ENCODE measurements at regions not wholly inside any gene's neighbourhood (a gene's known extent, or its start where the extent isn't known, plus 50 kb on each side); places are given as distances from the start of the nearest gene placed in this dataset.

DNA sequence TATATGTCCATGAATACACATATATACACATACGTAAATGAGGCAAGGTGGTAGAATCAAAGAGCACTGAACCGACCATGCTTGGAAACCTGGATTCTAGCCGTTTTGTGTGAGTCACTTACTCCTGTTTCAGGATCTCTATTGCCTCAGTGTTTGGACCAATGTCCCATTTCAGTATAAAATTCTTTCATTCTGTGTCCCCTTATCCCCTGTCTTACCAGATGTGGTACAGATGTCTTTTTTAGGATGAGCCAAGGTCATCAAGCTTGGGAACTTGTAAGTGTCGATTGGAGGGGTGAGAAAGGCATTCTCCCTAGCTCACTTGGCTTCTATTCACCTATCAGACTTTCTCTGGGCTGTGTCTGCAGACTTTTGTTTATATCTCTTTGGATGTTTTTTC lies 139.9 kb upstream of the CHL1 start:
- DNase-seq (no peak), ATAC-seq (no peak)
- Mint-ChIP-seq H3K27me3 (ENCODE audit: low read depth) (peaks cover 5% of the 10 kb centered on the region), H3K36me3 (ENCODE audit: insufficient read depth) (no peaks in the 10 kb centered on the region), H3K4me3 (no peak overlapping the region), H3K4me1 (ENCODE audit: low read depth) (no peaks in the 10 kb centered on the region), H3K9me3 (peaks cover under 1% of the 10 kb centered on the region)

DNA sequence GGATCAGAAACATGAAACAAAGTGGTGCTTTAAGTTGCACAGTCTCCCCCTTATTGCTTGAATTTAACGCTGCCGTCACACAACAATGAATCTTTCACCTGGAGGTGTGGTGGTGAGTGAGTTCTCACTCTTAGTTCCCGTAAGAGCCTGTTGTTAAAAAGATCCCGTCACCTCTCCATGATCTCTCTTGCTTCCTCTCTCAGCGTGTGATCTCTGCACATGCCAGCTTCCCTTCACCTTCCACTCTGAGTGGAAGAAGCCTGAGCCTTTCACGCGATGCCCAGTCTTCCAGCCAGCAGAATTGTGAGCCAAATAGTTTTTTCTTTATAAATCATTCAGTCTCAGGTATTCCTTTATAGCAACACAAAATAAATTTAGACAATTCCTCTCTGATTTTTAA lies 136.7 kb upstream of the CHL1 start:
- Mint-ChIP-seq H3K4me3 (no peak overlapping the region), H3K9me3 (no peaks in the 10 kb centered on the region), H3K27me3 (ENCODE audit: low read depth) (peaks cover 13% of the 10 kb centered on the region), H3K36me3 (ENCODE audit: insufficient read depth) (no peaks in the 10 kb centered on the region), H3K4me1 (ENCODE audit: low read depth) (no peaks in the 10 kb centered on the region)
- DNase-seq (no peak), ATAC-seq (no peak)

DNA sequence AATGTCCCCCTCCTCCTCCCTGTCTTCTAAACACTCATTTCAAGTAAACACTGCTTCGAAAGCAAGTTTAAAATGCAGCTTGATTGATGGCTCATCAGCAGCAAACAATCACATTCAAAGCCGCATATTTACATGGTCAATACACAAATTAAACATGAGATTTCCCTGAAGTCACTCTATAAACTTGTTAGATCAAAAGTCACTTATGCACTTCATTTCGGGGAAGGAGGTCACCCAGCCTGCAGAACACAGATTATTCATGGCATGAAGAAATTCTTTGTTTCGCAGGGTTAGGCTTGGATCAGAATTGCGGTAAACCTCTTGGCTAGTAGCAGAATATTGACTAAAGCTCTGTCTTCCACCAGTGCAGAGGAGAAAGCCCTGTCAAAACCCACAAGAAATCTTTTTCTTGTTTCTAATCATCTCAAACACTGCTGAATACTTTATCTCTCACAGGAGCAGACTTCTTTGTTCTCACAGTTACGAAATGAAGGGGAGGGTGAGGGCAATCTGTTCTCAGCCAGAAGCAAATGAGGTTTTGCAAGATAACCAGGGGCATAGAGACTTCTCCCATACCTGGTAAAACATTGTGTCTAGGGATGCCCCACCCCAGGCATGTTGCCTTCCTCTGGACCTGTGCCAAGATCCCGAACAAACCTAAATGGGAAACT lies 133.3 kb upstream of the CHL1 start:
- no peaks in the 10 kb centered on the region for H3K36me3 Mint-ChIP-seq (ENCODE audit: insufficient read depth)
- no peak for ATAC-seq
- no peak overlapping the region for H3K4me3 Mint-ChIP-seq
- no peak for DNase-seq
- H3K9me3 Mint-ChIP-seq: no peaks in the 10 kb centered on the region
- peaks cover 14% of the 10 kb centered on the region for H3K27me3 Mint-ChIP-seq (ENCODE audit: low read depth)
- H3K4me1 Mint-ChIP-seq (ENCODE audit: low read depth): no peaks in the 10 kb centered on the region

DNA sequence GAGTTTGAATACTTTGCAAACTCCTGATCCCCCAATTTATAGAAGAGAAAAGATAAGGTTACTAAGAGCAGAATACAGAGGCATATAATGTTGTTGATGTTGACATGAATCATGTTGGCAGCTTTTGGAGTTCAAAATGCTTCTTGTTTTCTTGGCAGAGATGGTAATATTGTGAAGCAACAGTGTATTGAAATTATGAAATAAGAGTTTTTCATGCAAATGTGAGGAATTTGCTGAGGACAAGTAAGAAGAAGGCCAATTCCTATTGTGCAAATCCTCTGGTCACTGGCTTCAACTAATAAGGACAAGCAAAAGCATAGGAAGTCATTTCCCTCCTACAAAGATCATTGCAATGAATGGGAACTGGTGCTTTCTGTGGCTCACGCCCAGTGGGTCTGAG lies 126.9 kb upstream of the CHL1 start:
- Mint-ChIP-seq H3K9me3 (no peaks in the 10 kb centered on the region), H3K27me3 (ENCODE audit: low read depth) (peaks cover 2% of the 10 kb centered on the region), H3K4me1 (ENCODE audit: low read depth) (no peaks in the 10 kb centered on the region), H3K36me3 (ENCODE audit: insufficient read depth) (no peaks in the 10 kb centered on the region), H3K4me3 (no peak overlapping the region)
- DNase-seq (no peak), ATAC-seq (no peak)

DNA sequence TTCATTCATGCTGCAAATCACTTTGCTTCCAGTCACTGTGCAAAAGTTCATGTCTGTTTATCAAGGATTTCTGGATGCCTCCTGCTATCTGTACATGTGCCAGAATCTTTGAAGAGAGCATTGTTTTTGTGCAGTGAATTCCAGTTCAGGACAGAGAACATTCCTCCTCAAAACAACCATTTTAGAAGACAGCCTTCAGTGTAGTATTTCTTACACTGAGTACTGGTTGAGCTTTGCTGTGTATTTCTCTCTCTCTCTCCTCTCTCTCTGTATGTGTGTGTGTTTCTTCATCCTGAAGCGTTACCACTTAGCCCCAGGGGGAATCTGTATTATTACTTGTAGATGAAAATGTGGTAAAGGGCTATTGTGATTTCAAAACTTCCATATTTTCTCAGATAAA lies 123.8 kb upstream of the CHL1 start:
- DNase-seq (no peak), ATAC-seq (no peak)
- Mint-ChIP-seq H3K4me1 (ENCODE audit: low read depth) (no peaks in the 10 kb centered on the region), H3K36me3 (ENCODE audit: insufficient read depth) (no peaks in the 10 kb centered on the region), H3K27me3 (ENCODE audit: low read depth) (no peaks in the 10 kb centered on the region), H3K9me3 (no peaks in the 10 kb centered on the region), H3K4me3 (no peak overlapping the region)

DNA sequence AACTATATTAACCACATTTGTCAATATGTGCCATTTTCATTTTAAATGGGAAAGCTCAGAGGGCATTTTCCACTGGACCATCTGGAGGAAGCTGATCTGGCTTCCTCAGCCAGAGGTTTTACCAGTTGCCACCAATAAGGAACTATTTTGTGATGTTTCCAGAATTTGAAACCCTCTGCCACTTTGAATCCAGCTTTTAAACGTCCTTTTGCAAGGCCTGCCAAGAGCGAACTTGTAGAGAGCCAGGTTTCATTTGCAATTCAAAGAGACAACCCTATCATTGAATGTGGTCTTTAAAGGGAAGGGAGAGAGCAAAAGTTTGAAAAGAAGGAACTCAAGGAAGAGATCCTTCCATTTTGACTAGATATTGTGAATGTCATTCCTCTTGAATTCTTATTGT lies 123.3 kb upstream of the CHL1 start:
- no peaks in the 10 kb centered on the region for H3K36me3 Mint-ChIP-seq (ENCODE audit: insufficient read depth)
- H3K9me3 Mint-ChIP-seq: no peaks in the 10 kb centered on the region
- no peaks in the 10 kb centered on the region for H3K4me1 Mint-ChIP-seq (ENCODE audit: low read depth)
- H3K27me3 Mint-ChIP-seq (ENCODE audit: low read depth): no peaks in the 10 kb centered on the region
- no peak for DNase-seq
- no peak for ATAC-seq
- no peak overlapping the region for H3K4me3 Mint-ChIP-seq

DNA sequence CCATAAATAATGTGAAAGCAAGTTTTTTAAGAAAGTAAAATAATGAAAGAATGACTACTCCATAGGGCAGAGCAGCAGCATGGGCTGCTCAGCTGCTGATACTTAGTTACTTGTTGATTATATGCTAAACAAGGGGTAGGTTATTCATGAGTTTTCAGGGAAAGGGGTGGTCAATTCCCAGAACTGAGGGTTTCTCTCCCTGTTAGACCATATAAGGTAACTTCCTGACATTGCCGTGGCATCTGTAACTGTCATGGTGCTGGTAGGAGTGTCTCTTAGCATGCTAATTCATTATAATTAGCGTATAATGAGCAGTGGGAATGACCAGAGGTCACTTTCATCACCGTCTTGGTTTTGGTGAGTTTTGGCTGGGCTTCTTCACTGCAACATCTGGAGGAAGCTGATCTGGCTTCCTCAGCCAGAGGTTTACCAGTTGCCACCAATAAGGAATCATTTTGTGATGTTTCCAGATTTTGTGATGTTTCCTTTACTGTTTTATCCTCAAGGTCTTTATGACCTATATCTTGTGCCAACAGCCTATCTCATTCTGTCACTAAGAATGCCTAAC lies 121.8 kb upstream of the CHL1 start:
- no peaks in the 10 kb centered on the region for H3K36me3 Mint-ChIP-seq (ENCODE audit: insufficient read depth)
- DNase-seq (no peak), ATAC-seq (no peak)
- H3K4me1 Mint-ChIP-seq (ENCODE audit: low read depth): no peaks in the 10 kb centered on the region
- no peak overlapping the region for H3K4me3 Mint-ChIP-seq
- H3K27me3 Mint-ChIP-seq (ENCODE audit: low read depth): no peaks in the 10 kb centered on the region
- H3K9me3 Mint-ChIP-seq: no peaks in the 10 kb centered on the region

DNA sequence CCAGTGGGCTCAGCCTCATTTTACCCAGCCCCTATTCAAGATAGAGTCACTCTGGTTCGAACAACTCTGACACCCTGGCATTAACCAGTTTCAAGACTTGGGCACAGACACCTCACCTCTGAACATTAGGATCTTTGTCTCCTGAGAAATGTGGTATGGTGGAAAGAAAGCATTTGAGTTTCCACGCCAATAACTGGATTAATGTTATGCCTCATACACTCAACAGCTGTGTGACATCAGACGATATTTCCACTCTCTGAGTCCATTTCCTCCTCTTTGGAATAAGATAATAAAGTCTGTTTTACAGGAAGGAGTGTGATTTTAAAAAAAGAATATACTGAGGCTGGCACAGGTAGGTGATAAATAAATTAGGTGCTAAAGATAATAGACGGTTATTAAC lies 121.3 kb upstream of the CHL1 start:
- Mint-ChIP-seq H3K4me1 (ENCODE audit: low read depth) (no peaks in the 10 kb centered on the region), H3K27me3 (ENCODE audit: low read depth) (no peaks in the 10 kb centered on the region), H3K36me3 (ENCODE audit: insufficient read depth) (no peaks in the 10 kb centered on the region), H3K9me3 (peaks cover 3% of the 10 kb centered on the region), H3K4me3 (no peak overlapping the region)
- DNase-seq (no peak), ATAC-seq (no peak)

DNA sequence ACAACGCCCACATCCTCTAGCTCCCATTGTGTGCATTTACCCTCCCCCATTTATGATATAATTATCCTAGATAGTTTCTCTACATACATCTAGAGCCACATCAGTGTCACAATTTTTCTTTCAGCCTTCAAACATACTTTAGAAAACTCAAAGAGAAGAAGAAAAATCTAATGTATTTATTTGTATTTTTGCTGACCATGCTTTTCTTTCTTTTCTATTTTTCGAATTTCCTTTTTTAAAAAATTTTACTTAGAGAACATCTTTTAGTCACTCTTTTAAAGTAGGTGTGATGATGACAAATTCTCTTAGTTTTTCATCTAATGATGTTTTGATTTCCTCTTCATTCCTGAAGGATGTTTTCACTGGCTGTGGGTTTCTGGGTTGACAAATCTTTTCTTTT lies 117.0 kb upstream of the CHL1 start:
- Mint-ChIP-seq H3K4me1 (ENCODE audit: low read depth) (no peaks in the 10 kb centered on the region), H3K27me3 (ENCODE audit: low read depth) (peaks cover 5% of the 10 kb centered on the region), H3K9me3 (peaks cover 8% of the 10 kb centered on the region), H3K36me3 (ENCODE audit: insufficient read depth) (no peaks in the 10 kb centered on the region), H3K4me3 (no peak overlapping the region)
- DNase-seq: no peak
- ATAC-seq: no peak

DNA sequence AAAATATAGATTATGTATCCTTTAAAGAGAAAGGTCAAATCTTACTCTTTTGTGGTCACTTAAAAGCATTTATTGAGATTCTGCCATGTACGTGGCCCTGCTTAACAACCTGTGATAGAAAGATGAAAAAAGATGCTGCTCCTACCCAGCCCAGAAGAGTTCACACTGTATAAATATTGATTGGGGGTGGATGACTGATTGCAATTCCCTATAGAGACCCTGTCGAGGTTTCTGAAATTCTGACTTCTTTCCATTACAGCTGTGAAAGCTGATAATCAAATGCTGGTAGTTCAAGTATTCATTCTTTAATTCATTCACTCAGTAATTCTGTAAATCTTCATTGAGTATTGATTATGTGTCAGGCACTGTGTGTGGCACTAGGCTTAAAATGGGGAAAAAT lies 114.1 kb upstream of the CHL1 start:
- H3K9me3 Mint-ChIP-seq: peaks cover 8% of the 10 kb centered on the region
- peaks cover 5% of the 10 kb centered on the region for H3K27me3 Mint-ChIP-seq (ENCODE audit: low read depth)
- no peak for ATAC-seq
- no peaks in the 10 kb centered on the region for H3K4me1 Mint-ChIP-seq (ENCODE audit: low read depth)
- H3K36me3 Mint-ChIP-seq (ENCODE audit: insufficient read depth): no peaks in the 10 kb centered on the region
- no peak for DNase-seq
- H3K4me3 Mint-ChIP-seq: no peak overlapping the region

DNA sequence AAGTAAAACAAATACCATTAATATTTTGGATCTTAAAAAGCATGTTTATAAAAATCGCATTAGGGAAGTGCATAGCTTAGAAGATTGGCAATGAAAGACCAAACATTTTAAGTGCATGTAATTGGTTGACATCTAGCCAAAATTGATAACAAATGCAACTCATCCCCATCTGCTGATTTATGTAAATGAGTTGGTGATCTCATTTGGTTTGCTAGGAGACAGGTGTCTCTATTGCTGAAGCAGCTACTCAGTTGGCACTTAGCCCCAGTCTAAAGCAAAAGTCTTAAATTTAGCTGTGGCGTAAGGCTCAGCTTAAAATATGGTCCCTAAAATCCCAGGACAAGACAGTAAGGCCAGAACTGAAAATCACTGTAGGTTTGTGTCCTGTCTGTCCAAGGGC lies 113.5 kb upstream of the CHL1 start:
- H3K36me3 Mint-ChIP-seq (ENCODE audit: insufficient read depth): no peaks in the 10 kb centered on the region
- no peaks in the 10 kb centered on the region for H3K4me1 Mint-ChIP-seq (ENCODE audit: low read depth)
- DNase-seq (no peak), ATAC-seq (no peak)
- H3K27me3 Mint-ChIP-seq (ENCODE audit: low read depth): peaks cover 5% of the 10 kb centered on the region
- peaks cover 8% of the 10 kb centered on the region for H3K9me3 Mint-ChIP-seq
- H3K4me3 Mint-ChIP-seq: no peak overlapping the region

DNA sequence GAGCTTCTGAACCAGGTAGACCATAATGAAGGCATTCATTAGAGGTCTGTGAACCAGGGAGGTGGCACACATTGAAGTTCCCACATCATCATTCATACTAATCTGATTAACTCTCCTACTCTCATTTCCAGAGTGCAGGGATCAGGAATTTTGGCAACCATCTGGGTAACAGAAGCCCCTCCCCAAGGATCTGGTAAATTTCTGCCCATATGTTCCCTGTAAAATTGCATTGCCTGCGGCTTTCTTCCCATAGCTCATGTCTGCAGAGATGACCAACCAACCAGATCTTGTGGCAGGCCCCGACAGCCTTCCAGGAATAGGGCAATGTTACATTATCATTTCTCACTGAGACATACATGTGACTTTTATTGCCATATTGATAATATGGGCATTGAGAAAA lies 111.4 kb upstream of the CHL1 start:
- no peak overlapping the region for H3K4me3 Mint-ChIP-seq
- ATAC-seq: no peak
- H3K27me3 Mint-ChIP-seq (ENCODE audit: low read depth): peaks cover 5% of the 10 kb centered on the region
- H3K9me3 Mint-ChIP-seq: peaks cover 6% of the 10 kb centered on the region
- no peak for DNase-seq
- no peaks in the 10 kb centered on the region for H3K4me1 Mint-ChIP-seq (ENCODE audit: low read depth)
- no peaks in the 10 kb centered on the region for H3K36me3 Mint-ChIP-seq (ENCODE audit: insufficient read depth)

DNA sequence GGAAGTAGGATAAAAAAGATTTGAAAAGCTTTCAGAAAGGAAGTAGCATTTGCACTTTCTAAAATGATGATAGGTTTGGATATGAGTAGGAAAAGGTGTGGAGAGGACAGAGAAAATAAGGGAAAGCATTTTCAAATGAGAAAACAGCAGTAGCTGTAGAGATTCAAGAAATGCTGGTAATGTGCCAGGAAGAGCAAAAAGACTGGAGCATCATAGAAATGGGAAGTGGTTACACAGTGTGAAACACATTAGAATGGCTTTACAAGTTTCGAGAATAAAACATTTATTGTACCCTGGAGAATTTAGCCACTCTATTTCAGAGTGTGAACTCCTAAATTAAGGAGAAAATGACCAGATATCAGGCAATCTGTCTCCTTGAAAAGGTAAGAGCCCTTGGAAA lies 108.3 kb upstream of the CHL1 start:
- Mint-ChIP-seq H3K9me3 (no peaks in the 10 kb centered on the region), H3K4me1 (ENCODE audit: low read depth) (no peaks in the 10 kb centered on the region), H3K4me3 (no peak overlapping the region), H3K27me3 (ENCODE audit: low read depth) (peaks cover 3% of the 10 kb centered on the region), H3K36me3 (ENCODE audit: insufficient read depth) (no peaks in the 10 kb centered on the region)
- no peak for DNase-seq
- ATAC-seq: no peak

DNA sequence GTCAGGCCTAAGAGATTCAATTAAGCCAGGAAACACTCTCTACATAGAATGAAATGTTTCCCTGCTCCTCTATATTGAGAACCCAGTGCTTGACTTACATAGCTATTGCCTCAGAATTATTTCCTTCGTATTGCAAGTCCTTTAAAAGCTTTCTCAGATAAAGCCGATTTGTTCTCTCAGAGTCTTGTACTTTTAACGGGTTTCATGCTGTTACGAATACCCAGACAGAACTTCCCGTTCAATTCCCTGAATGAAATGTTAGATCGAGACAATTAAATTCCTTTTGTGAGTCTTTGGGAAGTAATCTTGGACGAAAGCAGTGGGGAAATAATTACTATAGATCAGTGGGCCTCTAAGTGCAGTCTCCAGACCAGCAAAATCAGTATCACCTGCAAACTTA lies 102.8 kb upstream of the CHL1 start:
- Mint-ChIP-seq H3K4me1 (ENCODE audit: low read depth) (no peaks in the 10 kb centered on the region), H3K4me3 (no peak overlapping the region), H3K36me3 (ENCODE audit: insufficient read depth) (no peaks in the 10 kb centered on the region), H3K27me3 (ENCODE audit: low read depth) (no peaks in the 10 kb centered on the region), H3K9me3 (no peaks in the 10 kb centered on the region)
- ATAC-seq (no peak), DNase-seq (no peak)

DNA sequence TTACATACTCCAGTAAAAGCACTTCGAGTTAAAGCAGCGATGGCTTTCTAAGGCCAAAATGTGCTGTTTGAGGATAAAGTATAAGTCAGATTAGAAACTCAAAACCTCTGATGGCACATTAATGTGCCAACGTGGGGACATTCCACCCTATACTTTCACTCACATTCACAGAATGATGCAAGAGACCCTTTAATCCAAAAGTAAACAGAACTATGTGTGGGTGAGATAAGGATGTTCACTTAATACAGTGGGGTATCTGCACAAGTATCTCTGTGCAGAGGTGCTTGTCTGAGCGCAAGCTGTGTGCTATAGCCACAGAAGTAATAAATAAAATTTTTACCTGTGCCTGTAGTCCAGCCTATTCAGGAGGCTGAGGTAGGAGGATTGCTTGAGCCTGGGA lies 100.3 kb upstream of the CHL1 start:
- Mint-ChIP-seq H3K4me3 (no peak overlapping the region), H3K9me3 (no peaks in the 10 kb centered on the region), H3K4me1 (ENCODE audit: low read depth) (no peaks in the 10 kb centered on the region), H3K27me3 (ENCODE audit: low read depth) (no peaks in the 10 kb centered on the region), H3K36me3 (ENCODE audit: insufficient read depth) (no peaks in the 10 kb centered on the region)
- DNase-seq (no peak), ATAC-seq (no peak)
